ENCODE measurements at regions not wholly inside any gene's neighbourhood (a gene's known extent, or its start where the extent isn't known, plus 50 kb on each side); places are given as distances from the start of the nearest gene placed in this dataset.

- Histone ChIP-seq H3K36me3 (ENCODE audit: control insufficient read depth, insufficient read depth, low read length) (no peaks in the 10 kb centered on the region), H3K9me3 (ENCODE audit: control insufficient read depth, insufficient read depth, low read length) (no peaks in the 10 kb centered on the region), H3K27me3 (ENCODE audit: control insufficient read depth, insufficient read depth, low read length) (no peaks in the 10 kb centered on the region), H3K4me3 (ENCODE audit: low read length) (no peak overlapping the region), H3K27ac (ENCODE audit: low read length) (no peak overlapping the region), H3K4me1 (ENCODE audit: control insufficient read depth, insufficient read depth, low read length) (no peaks in the 10 kb centered on the region)
- no peak overlapping the region for H3K4me3 Mint-ChIP-seq
- TF ChIP-seq CTCF (IDR thresholded peaks at IDR 0.05) = no peak
- intact Hi-C loops (cut with micrococcal nuclease) = no loop called here
- 38% methylated on average over 1 of the region's 1 CpG for WGBS (ENCODE audit: insufficient coverage)
- H3K27ac Mint-ChIP-seq = no peak overlapping the region
- ATAC-seq = no peak
- peaks cover 4 to 9% of the 10 kb centered on the region in 2 donors for H3K9me3 Mint-ChIP-seq
- H3K36me3 Mint-ChIP-seq = no peaks in the 10 kb centered on the region
- no peaks in the 10 kb centered on the region for H3K27me3 Mint-ChIP-seq (ENCODE audit: low read depth in 2 of 2)
- H3K4me1 Mint-ChIP-seq = no peaks in the 10 kb centered on the region
- DNase-seq = no peak
Observed at GRCh38 chr18:40904295-40904694, 1050.7 kb upstream of the PIK3C3 start.

DNA sequence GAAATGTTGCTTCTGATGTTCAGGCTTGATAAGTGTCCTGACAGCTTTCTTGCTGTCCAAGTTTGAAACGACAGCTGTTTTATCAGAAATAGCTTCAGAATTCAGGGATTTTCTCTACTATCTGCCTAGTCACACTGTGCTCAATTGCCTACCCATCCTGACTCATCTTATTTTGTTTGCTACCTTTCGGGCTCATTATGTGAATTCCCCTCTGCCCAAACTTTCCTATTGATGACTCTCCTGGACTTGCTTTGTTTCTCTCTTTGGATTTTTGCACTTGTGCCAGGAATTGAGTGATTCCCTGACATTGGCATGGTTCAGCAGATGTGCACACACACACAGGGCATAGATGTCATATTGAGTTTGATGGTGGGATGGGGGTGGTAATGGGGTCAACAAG lies 1052.6 kb upstream of the PIK3C3 start:
- Histone ChIP-seq H3K27ac (ENCODE audit: low read length) (no peak overlapping the region), H3K4me3 (ENCODE audit: low read length) (no peak overlapping the region), H3K9me3 (ENCODE audit: control insufficient read depth, insufficient read depth, low read length) (no peaks in the 10 kb centered on the region), H3K36me3 (ENCODE audit: control insufficient read depth, insufficient read depth, low read length) (no peaks in the 10 kb centered on the region), H3K4me1 (ENCODE audit: control insufficient read depth, insufficient read depth, low read length) (no peaks in the 10 kb centered on the region), H3K27me3 (ENCODE audit: control insufficient read depth, insufficient read depth, low read length) (no peaks in the 10 kb centered on the region)
- no peak overlapping the region for H3K4me3 Mint-ChIP-seq
- H3K9me3 Mint-ChIP-seq = peaks cover 6 to 9% of the 10 kb centered on the region in 2 donors
- intact Hi-C loops (cut with micrococcal nuclease) = no loop called here
- no peak for DNase-seq
- no peaks in the 10 kb centered on the region for H3K27me3 Mint-ChIP-seq (ENCODE audit: low read depth in 2 of 2)
- TF ChIP-seq CTCF (IDR thresholded peaks at IDR 0.05) = no peak
- H3K4me1 Mint-ChIP-seq = no peaks in the 10 kb centered on the region
- no peak overlapping the region for H3K27ac Mint-ChIP-seq
- 69% methylated on average over 2 of the region's 2 CpGs for WGBS (ENCODE audit: insufficient coverage)
- no peak for ATAC-seq
- no peaks in the 10 kb centered on the region for H3K36me3 Mint-ChIP-seq

- Histone ChIP-seq H3K9me3 (ENCODE audit: control insufficient read depth, insufficient read depth, low read length) (peaks cover 3% of the 10 kb centered on the region), H3K27me3 (ENCODE audit: control insufficient read depth, insufficient read depth, low read length) (no peaks in the 10 kb centered on the region), H3K4me1 (ENCODE audit: control insufficient read depth, insufficient read depth, low read length) (no peaks in the 10 kb centered on the region), H3K36me3 (ENCODE audit: control insufficient read depth, insufficient read depth, low read length) (no peaks in the 10 kb centered on the region), H3K4me3 (ENCODE audit: low read length) (no peak overlapping the region), H3K27ac (ENCODE audit: low read length) (no peak overlapping the region)
- Mint-ChIP-seq H3K9me3 (peaks cover 10 to 11% of the 10 kb centered on the region in 2 donors), H3K4me1 (no peaks in the 10 kb centered on the region), H3K27ac (no peak overlapping the region), H3K36me3 (no peaks in the 10 kb centered on the region), H3K4me3 (no peak overlapping the region), H3K27me3 (ENCODE audit: low read depth in 2 of 2) (no peaks in the 10 kb centered on the region)
- DNase-seq (no peak), ATAC-seq (no peak)
- TF ChIP-seq CTCF (IDR thresholded peaks at IDR 0.05) = no peak
- 86% methylated on average over 3 of the region's 3 CpGs for WGBS (ENCODE audit: insufficient coverage)
- intact Hi-C loops (cut with micrococcal nuclease) = no loop called here
Observed at GRCh38 chr18:40897884-40898283, 1057.2 kb upstream of the PIK3C3 start.

- Mint-ChIP-seq H3K36me3 (no peaks in the 10 kb centered on the region), H3K9me3 (peaks cover 10 to 12% of the 10 kb centered on the region in 2 donors), H3K4me3 (no peak overlapping the region), H3K4me1 (no peaks in the 10 kb centered on the region), H3K27ac (no peak overlapping the region), H3K27me3 (ENCODE audit: low read depth in 2 of 2) (no peaks in the 10 kb centered on the region)
- Histone ChIP-seq H3K4me1 (ENCODE audit: control insufficient read depth, insufficient read depth, low read length) (no peaks in the 10 kb centered on the region), H3K27me3 (ENCODE audit: control insufficient read depth, insufficient read depth, low read length) (no peaks in the 10 kb centered on the region), H3K9me3 (ENCODE audit: control insufficient read depth, insufficient read depth, low read length) (no peaks in the 10 kb centered on the region), H3K4me3 (ENCODE audit: low read length) (no peak overlapping the region), H3K27ac (ENCODE audit: low read length) (no peak overlapping the region), H3K36me3 (ENCODE audit: control insufficient read depth, insufficient read depth, low read length) (no peaks in the 10 kb centered on the region)
- TF ChIP-seq CTCF (IDR thresholded peaks at IDR 0.05) = no peak
- intact Hi-C loops (cut with micrococcal nuclease) = no loop called here
- WGBS (ENCODE audit: insufficient coverage) = 85% methylated on average over 4 of the region's 4 CpGs
- ATAC-seq (no peak), DNase-seq (no peak)
Observed at GRCh38 chr18:40883271-40883670, 1071.8 kb upstream of the PIK3C3 start.
